IMR-90 (cell line): ENCODE measurements at regions not wholly inside any gene's neighbourhood (a gene's known extent, or its start where the extent isn't known, plus 50 kb on each side); places are given as distances from the start of the nearest gene placed in this dataset.

Experiments used
- ATAC-seq: fragments of 200-7000 bp; cut with Tn5 transposase; 2 replicates; pipeline ENCODE4 v1.9.1; 2020; ENCODE audit warnings: low read depth, mild to moderate bottlenecking, moderate library complexity
- BruUV-seq: library from RNA; stranded (reverse); fragments of 400-500 nt; replicated peaks from 2 replicates; lab custom pipeline; 2021; lab: Mats Ljungman, UMichigan
- CTCF ChIA-PET: fragments of 300-600 bp; formaldehyde crosslinking; extraction: SDS; loops from one replicate; lab custom pipeline; 2021; ENCODE audit warnings: antibody characterized with exemption; lab: Yijun Ruan, JAX
- POLR2A ChIA-PET: fragments of 300-600 bp; sonication (Branson Sonifier 250); formaldehyde crosslinking; loops from one replicate; lab custom pipeline; 2022; ENCODE audit warnings: antibody characterized with exemption; ENCODE audit not compliant: unreplicated experiment; lab: Charles Lee
- DNase-seq: peaks from one replicate; pipeline ENCODE4 v3.0.0; 2013
- H2AFZ ChIP-seq: replicated peaks from 2 replicates; pipeline ENCODE3; 2013; ENCODE audit warnings: low read length, mild to moderate bottlenecking; ENCODE audit not compliant: poor library complexity
- H2AK5ac ChIP-seq: 2 replicates; pipeline ENCODE4 v1.6.1; 2013; ENCODE audit warnings: low read depth, low read length, inconsistent platforms
- H2AK9ac ChIP-seq: replicated peaks from 2 replicates; pipeline ENCODE3; 2013; ENCODE audit warnings: mild to moderate bottlenecking, low read depth, low read length, moderate library complexity; ENCODE audit not compliant: poor library complexity
- H2BK120ac ChIP-seq: 2 replicates; pipeline ENCODE4 v1.6.1; 2013; ENCODE audit warnings: low read depth, low read length, inconsistent platforms
- H2BK15ac ChIP-seq: 3 replicates; pipeline ENCODE4 v1.6.1; 2013; ENCODE audit warnings: low read depth, low read length, inconsistent platforms
- H2BK20ac ChIP-seq: 2 replicates; pipeline ENCODE4 v1.6.1; 2013; ENCODE audit warnings: low read depth, mild to moderate bottlenecking, inconsistent platforms, low read length, moderate library complexity
- H2BK5ac ChIP-seq: 2 replicates; pipeline ENCODE4 v1.6.1; 2013; ENCODE audit warnings: mild to moderate bottlenecking, low read depth, low read length, inconsistent platforms; ENCODE audit not compliant: poor library complexity, severe bottlenecking
- H3K14ac ChIP-seq: replicated peaks from 2 replicates; pipeline ENCODE4 v1.6.1; 2013; ENCODE audit warnings: low read depth, low read length, inconsistent platforms
- H3K18ac ChIP-seq: 2 replicates; pipeline ENCODE4 v1.6.1; 2013; ENCODE audit warnings: low read depth, low read length, control low read depth
- H3K23ac ChIP-seq: 2 replicates; pipeline ENCODE4 v1.6.1; 2013; ENCODE audit warnings: low read depth, low read length, inconsistent platforms
- H3K27ac ChIP-seq: 2 replicates; pipeline ENCODE4 v1.5.1; 2013; ENCODE audit warnings: mild to moderate bottlenecking, control low read depth, low read length; ENCODE audit not compliant: insufficient read depth
- H3K27me3 ChIP-seq: 2 replicates; pipeline ENCODE4 v1.6.1; 2013; ENCODE audit warnings: low read length; ENCODE audit not compliant: control insufficient read depth, insufficient read depth
- H3K36me3 ChIP-seq: 2 replicates; pipeline ENCODE4 v1.6.1; 2013; ENCODE audit warnings: low read length, mixed read lengths; ENCODE audit not compliant: control insufficient read depth, insufficient read depth
- H3K4ac ChIP-seq: 2 replicates; pipeline ENCODE4 v1.6.1; 2013; ENCODE audit warnings: low read depth, low read length, inconsistent platforms
- H3K4me1 ChIP-seq: 2 replicates; pipeline ENCODE4 v1.6.1; 2013; ENCODE audit warnings: low read length, mixed read lengths; ENCODE audit not compliant: control insufficient read depth, insufficient read depth
- H3K4me2 ChIP-seq: 2 replicates; pipeline ENCODE4 v1.6.1; 2013; ENCODE audit warnings: low read depth, mild to moderate bottlenecking, control low read depth, low read length, moderate library complexity
- H3K4me3 ChIP-seq: 2 replicates; pipeline ENCODE4 v1.5.1; 2013; ENCODE audit warnings: low read depth, mild to moderate bottlenecking, control low read depth, low read length, moderate library complexity; ENCODE audit not compliant: insufficient read depth
- H3K56ac ChIP-seq: 2 replicates; pipeline ENCODE4 v1.6.1; 2013; ENCODE audit warnings: low read length, inconsistent platforms; ENCODE audit not compliant: insufficient read depth; ENCODE audit errors: extremely low read depth
- H3K79me1 ChIP-seq, 2 experiments: 2 replicates each; pipeline ENCODE4 v1.6.1; 2013; ENCODE audit warnings: low read length in 2 of 2, inconsistent platforms in 1 of 2, low read depth in 1 of 2
- H3K9ac ChIP-seq: 2 replicates; pipeline ENCODE4 v1.6.1; 2013; ENCODE audit warnings: low read depth, low read length, control low read depth
- H3K9me1 ChIP-seq: 2 replicates; pipeline ENCODE4 v1.6.1; 2013; ENCODE audit warnings: low read length, inconsistent platforms; ENCODE audit not compliant: insufficient read depth
- H3K9me3 ChIP-seq: 2 replicates; pipeline ENCODE4 v1.6.1; 2013; ENCODE audit warnings: low read length; ENCODE audit not compliant: control insufficient read depth, insufficient read depth
- H4K20me1 ChIP-seq: 2 replicates; pipeline ENCODE4 v1.6.1; 2013; ENCODE audit warnings: low read length, inconsistent platforms; ENCODE audit not compliant: insufficient read depth
- H4K5ac ChIP-seq: 2 replicates; pipeline ENCODE4 v1.6.1; 2013; ENCODE audit warnings: mild to moderate bottlenecking, low read depth, low read length, control low read depth
- H4K8ac ChIP-seq, 2 experiments: 2 replicates each; pipeline ENCODE4 v1.6.1; 2013; ENCODE audit warnings: low read depth in 2 of 2, low read length in 2 of 2, control low read depth in 1 of 2, inconsistent platforms in 1 of 2
- H4K91ac ChIP-seq: 2 replicates; pipeline ENCODE4 v1.6.1; 2013; ENCODE audit warnings: low read depth, low read length, inconsistent platforms; ENCODE audit not compliant: insufficient read depth
- MXI1 ChIP-seq: IDR thresholded peaks from 2 replicates; pipeline ENCODE4 v1.6.1; 2012; ENCODE audit warnings: low read depth, mild to moderate bottlenecking, low read length, moderate library complexity, borderline replicate concordance
- POLR2A ChIP-seq: IDR thresholded peaks from 2 replicates; pipeline ENCODE4 v1.6.1; 2012; ENCODE audit warnings: mild to moderate bottlenecking, low read depth, low read length
- RFX5 ChIP-seq: IDR thresholded peaks from 2 replicates; pipeline ENCODE4 v1.8.0; 2012; ENCODE audit warnings: low read depth, mild to moderate bottlenecking, low read length, moderate library complexity
- WGBS, 2 experiments: methylation state at CpG; one replicate each; pipeline versions ENCODE4 v1.1.5 to v1.1.7; 2013; ENCODE audit warnings: missing lambda C conversion rate in 2 of 2; ENCODE audit not compliant: insufficient read length in 1 of 2; ENCODE audit errors: extremely low coverage in 2 of 2; 5-methylcytosine and 5-hydroxymethylcytosine counted together
- dilution Hi-C: fragments of 300-500 bp; cut with HindIII; formaldehyde crosslinking; loops from one replicate; pipeline ENCODE4 v1.14.3; 2018; ENCODE audit warnings: low sequenced_read_pairs; ENCODE audit not compliant: unreplicated experiment
- in situ Hi-C: fragments of 300-500 bp; cut with MboI; formaldehyde crosslinking; loops from 3 replicates; pipeline ENCODE4 v1.14.3; 2019; ENCODE audit warnings: low sequenced_read_pairs, inconsistent platforms, mixed read lengths
- intact Hi-C: fragments of 100-400 bp; cut with micrococcal nuclease; formaldehyde crosslinking; loops from 2 replicates; pipeline ENCODE4 v1.10.0; 2022

DNA sequence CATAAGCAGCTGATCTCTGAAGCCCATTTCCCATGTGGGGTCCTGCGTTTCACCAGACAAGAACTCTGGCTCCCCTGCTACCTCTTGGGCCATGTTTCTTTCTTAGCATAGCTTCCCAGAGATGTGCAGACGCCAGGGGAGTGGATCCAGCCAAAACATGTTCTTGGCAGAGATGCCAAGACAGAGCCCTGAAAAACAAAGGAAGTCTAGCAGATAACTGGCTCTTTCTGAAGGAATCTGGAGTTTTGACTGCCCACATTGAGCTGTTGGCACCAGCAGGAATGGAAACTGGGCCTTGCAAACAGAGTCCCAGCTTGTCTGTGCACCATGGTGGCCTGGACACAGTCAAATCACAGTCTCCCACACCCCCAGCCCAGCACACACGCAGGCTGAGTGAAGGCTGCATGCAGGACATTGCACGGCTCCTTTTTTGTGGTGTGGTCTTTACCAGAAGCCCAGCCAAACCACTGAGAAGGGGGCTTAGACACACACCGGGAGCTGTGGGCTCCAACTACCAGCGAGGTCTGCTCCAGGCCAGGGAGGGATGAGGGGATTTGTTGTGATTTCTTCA lies 114.7 kb downstream of the SNX18 start:
- POLR2A ChIA-PET: no interaction called here

More for the DNA sequence above, 114.7 kb downstream of the SNX18 start:
- Histone ChIP-seq H3K9me1 (peaks cover 6% of the 10 kb centered on the region; the same call in 1 of the 2 replicates), H3K14ac (peak overlapping the region; percentile 48), H3K9me3 (no peaks in the 10 kb centered on the region), H4K91ac (peak overlapping the region; percentile 66), H3K23ac (peak overlapping the region; percentile 59; the same call in 1 of the 2 replicates), H4K8ac (peak overlapping the region in 1 of 2 experiments; percentile 60; a peak in 1 of 4 replicates), H4K20me1 (no peaks in the 10 kb centered on the region), H3K4me3 (no peak overlapping the region), H3K4me2 (no peak overlapping the region), H2BK120ac (peak overlapping the region; percentile 52; the same call in 1 of the 2 replicates), H4K5ac (peak overlapping the region; percentile 41; the same call in 1 of the 2 replicates), H3K27me3 (no peaks in the 10 kb centered on the region), H2BK15ac (0 out of 3 replicates have a peak overlapping the region, but pooled peaks have one; percentile 15), H2AK9ac (no peak overlapping the region), H3K36me3 (no peaks in the 10 kb centered on the region), H2AK5ac (peak overlapping the region; percentile 56; the same call in 1 of the 2 replicates), H3K56ac (no peak overlapping the region), H3K4me1 (peaks cover 9% of the 10 kb centered on the region; the same call in 1 of the 2 replicates), H3K27ac (peak overlapping the region; percentile 51; the same call in 1 of the 2 replicates), H2BK20ac (peak overlapping the region; percentile 55), H2AFZ (peak overlapping the region; percentile 53), H3K9ac (no peak overlapping the region; the same call in 1 of the 2 replicates), H3K4ac (peak overlapping the region; percentile 56), H3K79me1 (no peaks in the 10 kb centered on the region), H2BK5ac (no peak overlapping the region), H3K18ac (peak overlapping the region; percentile 39; the same call in 1 of the 2 replicates)
- TF ChIP-seq RFX5: no peak
- no peak for TF ChIP-seq POLR2A
- no peak for TF ChIP-seq MXI1
- intact Hi-C loops (no loop called here), in situ Hi-C loops (no loop called here), dilution Hi-C loops (no loop called here)
- 78% methylated on average over 2 of the region's 6 CpGs; no CpG with 5 or more reads in 1 of the 2 experiments for WGBS, 2 experiments
- DNase-seq (no peak), ATAC-seq (peak; percentile 11; the same call in 1 of the 2 replicates)
- CTCF ChIA-PET: no interaction called here
- no TSS peak for BruUV-seq
